SK-N-SH (cell line): ENCODE measurements at regions not wholly inside any gene's neighbourhood (a gene's known extent, or its start where the extent isn't known, plus 50 kb on each side); places are given as distances from the start of the nearest gene placed in this dataset.

Source experiments
- CTCF ChIA-PET: fragments of 300-600, 350-600 bp; formaldehyde crosslinking; extraction: SDS; loops from one replicate; lab custom pipeline; 2021; lab: Yijun Ruan, JAX
- POLR2A ChIA-PET: fragments of 350-600 bp; sonication (Branson Sonifier 250); formaldehyde crosslinking; extraction: SDS; loops from one replicate; lab custom pipeline; 2020; ENCODE audit warnings: antibody characterized with exemption, inconsistent platforms; lab: Yijun Ruan, JAX
- DNase-seq: peaks from one replicate; pipeline ENCODE4 v3.0.0; 2012
- H2AFZ ChIP-seq: fragments of 200-600 bp; sonication (generic); 2 replicates; pipeline ENCODE4 v1.8.1; 2016; ENCODE audit warnings: antibody characterized with exemption, mild to moderate bottlenecking, low read depth
- H3F3A ChIP-seq: fragments of 200-600 bp; sonication (generic); replicated peaks from 2 replicates; pipeline ENCODE3; 2016; ENCODE audit warnings: antibody characterized with exemption, mild to moderate bottlenecking; ENCODE audit not compliant: insufficient read depth
- H3K27ac ChIP-seq, 2 experiments: fragments of 200-500 bp in 1 of 2; fragments of 200-600 bp in 1 of 2; sonication (Bioruptor generic) in 1 of 2; sonication (generic), shearing (Covaris generic) in 1 of 2; 2 replicates each; pipeline versions ENCODE4 v1.5.1 to v1.6.1; 2014 to 2016; ENCODE audit warnings: low read depth in 2 of 2, inconsistent platforms in 1 of 2, low read length in 1 of 2, mild to moderate bottlenecking in 1 of 2, mixed read lengths in 1 of 2
- H3K27me3 ChIP-seq: fragments of 200-600 bp; sonication (generic), shearing (Covaris generic); 2 replicates; pipeline ENCODE4 v1.6.1; 2016; ENCODE audit warnings: mixed run types; ENCODE audit not compliant: insufficient read depth
- H3K36me3 ChIP-seq, 2 experiments: fragments of 200-500 bp in 1 of 2; fragments of 200-600 bp in 1 of 2; sonication (Bioruptor generic) in 1 of 2; sonication (generic) in 1 of 2; replicated peaks in 1 of 2; 2 replicates each; pipeline versions ENCODE3 to v1.5.1; 2014 to 2016; ENCODE audit warnings: low read length in 1 of 2, mild to moderate bottlenecking in 1 of 2; ENCODE audit not compliant: insufficient read depth in 2 of 2, control insufficient read depth in 1 of 2
- H3K4me1 ChIP-seq, 2 experiments: fragments of 200-500 bp in 1 of 2; fragments of 200-600 bp in 1 of 2; sonication (Bioruptor generic) in 1 of 2; sonication (generic), shearing (Covaris generic) in 1 of 2; 2 replicates each; pipeline versions ENCODE4 v1.5.1 to v1.6.1; 2014 to 2016; ENCODE audit warnings: low read depth in 1 of 2, low read length in 1 of 2, mixed run types in 1 of 2; ENCODE audit not compliant: insufficient read depth in 2 of 2, control insufficient read depth in 1 of 2
- H3K4me2 ChIP-seq: fragments of 200-600 bp; sonication (generic), shearing (Covaris generic); 2 replicates; pipeline ENCODE4 v1.6.1; 2017; ENCODE audit warnings: mixed run types
- H3K4me3 ChIP-seq, 2 experiments: fragments of 200-500 bp in 1 of 2; fragments of 200-600 bp in 1 of 2; sonication (Bioruptor generic) in 1 of 2; sonication (generic), shearing (Covaris generic) in 1 of 2; 2 replicates each; pipeline versions ENCODE4 v1.5.1 to v1.8.1; 2014 to 2016; ENCODE audit warnings: low read depth in 2 of 2, inconsistent platforms in 1 of 2, low read length in 1 of 2, mild to moderate bottlenecking in 1 of 2, mixed read lengths in 1 of 2, moderate library complexity in 1 of 2
- H3K79me2 ChIP-seq: fragments of 200-600 bp; sonication (generic); 2 replicates; pipeline ENCODE4 v1.8.1; 2017; ENCODE audit warnings: mild to moderate bottlenecking; ENCODE audit not compliant: insufficient read depth
- H3K9ac ChIP-seq: fragments of 200-600 bp; sonication (generic); 2 replicates; pipeline ENCODE4 v1.6.1; 2017; ENCODE audit warnings: mixed run types
- H3K9me2 ChIP-seq: fragments of 200-600 bp; sonication (generic); 2 replicates; pipeline ENCODE4 v1.6.1; 2017; ENCODE audit warnings: mixed run types
- H3K9me3 ChIP-seq: fragments of 200-600 bp; sonication (generic); 2 replicates; pipeline ENCODE4 v1.6.1; 2017; ENCODE audit warnings: mixed run types, mild to moderate bottlenecking, moderate library complexity
- H4K20me1 ChIP-seq: fragments of 200-600 bp; sonication (generic); 2 replicates; pipeline ENCODE4 v1.6.1; 2017; ENCODE audit warnings: mild to moderate bottlenecking, mixed run types; ENCODE audit not compliant: insufficient read depth
- CHD2 ChIP-seq: fragments of 150-350 bp; IDR thresholded peaks from 2 replicates; pipeline ENCODE4 v1.6.1; 2018; ENCODE audit warnings: low read length; ENCODE audit not compliant: partially characterized antibody
- ELF1 ChIP-seq: IDR thresholded peaks from 2 replicates; pipeline ENCODE4 v1.4.0; 2012
- EP300 ChIP-seq, 2 experiments: IDR thresholded peaks; 2 replicates each; pipeline versions ENCODE4 v1.4.0 to v1.6.1; 2012; ENCODE audit warnings: borderline replicate concordance in 1 of 2, low read depth in 1 of 2, low read length in 1 of 2
- EZH2phosphoT487 ChIP-seq: fragments of 200-600 bp; sonication (generic); IDR thresholded peaks from 2 replicates; pipeline ENCODE4 v1.6.1; 2017; ENCODE audit warnings: low read depth, mixed run types, mild to moderate bottlenecking, antibody characterized with exemption, moderate library complexity, borderline replicate concordance
- FOSL2 ChIP-seq: IDR thresholded peaks from 2 replicates; pipeline ENCODE4 v1.4.0; 2012; ENCODE audit warnings: low read depth, mild to moderate bottlenecking, moderate library complexity, borderline replicate concordance
- FOXJ3 ChIP-seq: sonication (generic); formaldehyde crosslinking; IDR thresholded peaks from 2 replicates; pipeline ENCODE4 v1.5.1; 2020; ENCODE audit warnings: mild to moderate bottlenecking, missing genetic modification reagents
- FOXM1 ChIP-seq: IDR thresholded peaks from 2 replicates; pipeline ENCODE4 v1.4.0; 2012; ENCODE audit warnings: low read depth, mild to moderate bottlenecking
- GABPA ChIP-seq: IDR thresholded peaks from 2 replicates; pipeline ENCODE4 v1.4.0; 2012; ENCODE audit warnings: low read depth, mild to moderate bottlenecking
- GATA2 ChIP-seq: sonication (generic); formaldehyde crosslinking; IDR thresholded peaks from 2 replicates; pipeline ENCODE4 v1.5.0; 2020; ENCODE audit warnings: mild to moderate bottlenecking, missing genetic modification reagents
- MXI1 ChIP-seq: IDR thresholded peaks from 2 replicates; pipeline ENCODE4 v1.6.1; 2012; ENCODE audit warnings: mild to moderate bottlenecking, low read depth, low read length, improper control_type of control experiment
- NFIC ChIP-seq: IDR thresholded peaks from 2 replicates; pipeline ENCODE4 v1.4.0; 2012; ENCODE audit warnings: borderline replicate concordance
- PBX3 ChIP-seq: IDR thresholded peaks from 2 replicates; pipeline ENCODE4; 2012
- RCOR1 ChIP-seq: fragments of 150-350 bp; IDR thresholded peaks from 2 replicates; pipeline ENCODE4 v1.6.1; 2017; ENCODE audit warnings: antibody characterized with exemption, low read length
- REST ChIP-seq: IDR thresholded peaks from 2 replicates; pipeline ENCODE4 v1.6.1; 2012; ENCODE audit warnings: mild to moderate bottlenecking, low read depth, low read length, moderate library complexity
- RFX5 ChIP-seq: IDR thresholded peaks from 2 replicates; pipeline ENCODE4 v1.6.1; 2012; ENCODE audit warnings: mild to moderate bottlenecking, improper control_type of control experiment, low read length
- RXRA ChIP-seq: IDR thresholded peaks from 2 replicates; pipeline ENCODE4 v1.4.0; 2012; ENCODE audit warnings: low read depth, mild to moderate bottlenecking, borderline replicate concordance
- SMC3 ChIP-seq: IDR thresholded peaks from 2 replicates; pipeline ENCODE4 v1.6.1; 2012; ENCODE audit warnings: low read depth, low read length, improper control_type of control experiment
- TAF1 ChIP-seq: IDR thresholded peaks from 2 replicates; pipeline ENCODE4 v1.6.1; 2012; ENCODE audit warnings: low read depth, mild to moderate bottlenecking, low read length, moderate library complexity, borderline replicate concordance
- TCF12 ChIP-seq: IDR thresholded peaks from 2 replicates; pipeline ENCODE4 v1.4.0; 2012
- TEAD4 ChIP-seq: IDR thresholded peaks from 2 replicates; pipeline ENCODE4 v1.4.0; 2012; ENCODE audit warnings: mild to moderate bottlenecking, borderline replicate concordance; ENCODE audit not compliant: insufficient read depth
- USF1 ChIP-seq: IDR thresholded peaks from 2 replicates; pipeline ENCODE4 v1.4.0; 2012; ENCODE audit warnings: low read depth, borderline replicate concordance
- USF2 ChIP-seq: fragments of 150-350 bp; IDR thresholded peaks from 2 replicates; pipeline ENCODE4 v1.6.1; 2017; ENCODE audit warnings: antibody characterized with exemption, low read length, low read depth, borderline replicate concordance
- WGBS: methylation state at CpG from one replicate; pipeline ENCODE4 v1.1.6; 2017; ENCODE audit warnings: low lambda C conversion rate; 5-methylcytosine and 5-hydroxymethylcytosine counted together

GRCh38 chr10:20608503-20608902 is 288.6 kb downstream of the NEBL start:
- CTCF ChIA-PET: no interaction called here
- POLR2A ChIA-PET: no interaction called here
- Histone ChIP-seq H3K79me2 (no peaks in the 10 kb centered on the region), H3K9me3 (no peaks in the 10 kb centered on the region), H3K4me1 (no peaks in the 10 kb centered on the region), H3K36me3 (no peaks in the 10 kb centered on the region), H3K9ac (no peak overlapping the region), H4K20me1 (no peaks in the 10 kb centered on the region), H3K27me3 (no peaks in the 10 kb centered on the region), H3K9me2 (no peaks in the 10 kb centered on the region), H2AFZ (no peak overlapping the region), H3K4me3 (no peak overlapping the region), H3K27ac (no peak overlapping the region), H3F3A (no peaks in the 10 kb centered on the region), H3K4me2 (no peak overlapping the region)
- no peak for DNase-seq
- no peak for TF ChIP-seq EP300 (IDR thresholded peaks at IDR 0.05; ENCODE audit: borderline replicate concordance in 1 of 2, low read depth in 1 of 2, low read length in 1 of 2)
- TF ChIP-seq FOXJ3 (CRISPR knock-in tag): no peak
- no peak for TF ChIP-seq TCF12
- no peak for TF ChIP-seq EZH2phosphoT487
- TF ChIP-seq FOSL2: no peak
- TF ChIP-seq CHD2: no peak
- TF ChIP-seq USF1: no peak
- TF ChIP-seq PBX3: no peak
- TF ChIP-seq RCOR1: no peak
- TF ChIP-seq FOXM1: no peak
- TF ChIP-seq NFIC: no peak
- no peak for TF ChIP-seq TEAD4
- no peak for TF ChIP-seq GATA2 (CRISPR knock-in tag)
- no peak for TF ChIP-seq RFX5
- TF ChIP-seq TAF1: no peak

GRCh38 chr10:20606985-20607384 is 290.1 kb downstream of the NEBL start:
- no peak overlapping the region for H3K4me3 ChIP-seq
- H4K20me1 ChIP-seq: no peaks in the 10 kb centered on the region
- H3K9me3 ChIP-seq: no peaks in the 10 kb centered on the region
- H3K4me1 ChIP-seq: no peaks in the 10 kb centered on the region
- H3K27me3 ChIP-seq: no peaks in the 10 kb centered on the region
- H3K27ac ChIP-seq: no peak overlapping the region
- H2AFZ ChIP-seq: no peak overlapping the region
- WGBS: 43% methylated on average over 5 of the region's 5 CpGs
- no peaks in the 10 kb centered on the region for H3F3A ChIP-seq
- H3K4me2 ChIP-seq: no peak overlapping the region
- H3K9ac ChIP-seq: no peak overlapping the region
- no peak for DNase-seq
- H3K36me3 ChIP-seq: no peaks in the 10 kb centered on the region
- ChIA-PET CTCF (no interaction called here), POLR2A (no interaction called here)
- H3K79me2 ChIP-seq: no peaks in the 10 kb centered on the region
- no peaks in the 10 kb centered on the region for H3K9me2 ChIP-seq
- TF ChIP-seq USF2 (no peak), RXRA (no peak), GABPA (no peak), TCF12 (no peak), EZH2phosphoT487 (no peak), RFX5 (no peak), CHD2 (no peak), TEAD4 (no peak), REST (no peak), MXI1 (no peak), ELF1 (no peak), SMC3 (no peak)
